ENCODE measurements at regions not wholly inside any gene's neighbourhood (a gene's known extent, or its start where the extent isn't known, plus 50 kb on each side); places are given as distances from the start of the nearest gene placed in this dataset.

DNA sequence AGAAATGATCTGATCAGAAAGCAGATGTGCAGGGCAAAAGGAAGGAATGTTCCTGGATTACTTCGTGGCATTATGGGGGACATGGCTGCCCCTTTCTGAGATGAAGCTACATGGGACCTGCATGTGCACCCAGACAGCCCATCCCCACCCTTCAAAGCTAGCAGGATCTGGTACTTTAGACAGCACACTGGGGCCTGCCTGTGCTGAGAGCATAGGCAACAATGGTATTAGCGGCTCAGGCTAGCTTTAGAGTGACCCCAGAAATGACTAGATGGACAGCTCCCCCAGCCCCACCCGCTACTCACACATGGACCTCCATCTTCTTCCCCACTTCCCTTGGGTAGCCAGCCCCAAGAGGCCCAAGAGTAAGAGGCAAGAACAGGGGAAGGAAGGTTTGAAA, 61.5 kb upstream of the NFE2L2 start:
- TF ChIP-seq ZNF558 (tag by site-specific recombination; IDR thresholded peaks at IDR 0.05) (no peak), ZNF785 (tag by site-specific recombination; IDR thresholded peaks at IDR 0.05) (no peak), TCF7L2 (IDR thresholded peaks at IDR 0.05; ENCODE audit: borderline replicate concordance, low read depth, low read length) (no peak), ZNF24 (tag by site-specific recombination; IDR thresholded peaks at IDR 0.05) (no peak), ZNF629 (tag by site-specific recombination; IDR thresholded peaks at IDR 0.05) (no peak), ZNF561 (tag by site-specific recombination; IDR thresholded peaks at IDR 0.05; ENCODE audit: borderline replicate concordance) (no peak), SCRT1 (tag by site-specific recombination; IDR thresholded peaks at IDR 0.05; ENCODE audit: borderline replicate concordance) (no peak), ZNF624 (tag by site-specific recombination; IDR thresholded peaks at IDR 0.05) (no peak)
- TF ChIP-seq, protein P1, sequence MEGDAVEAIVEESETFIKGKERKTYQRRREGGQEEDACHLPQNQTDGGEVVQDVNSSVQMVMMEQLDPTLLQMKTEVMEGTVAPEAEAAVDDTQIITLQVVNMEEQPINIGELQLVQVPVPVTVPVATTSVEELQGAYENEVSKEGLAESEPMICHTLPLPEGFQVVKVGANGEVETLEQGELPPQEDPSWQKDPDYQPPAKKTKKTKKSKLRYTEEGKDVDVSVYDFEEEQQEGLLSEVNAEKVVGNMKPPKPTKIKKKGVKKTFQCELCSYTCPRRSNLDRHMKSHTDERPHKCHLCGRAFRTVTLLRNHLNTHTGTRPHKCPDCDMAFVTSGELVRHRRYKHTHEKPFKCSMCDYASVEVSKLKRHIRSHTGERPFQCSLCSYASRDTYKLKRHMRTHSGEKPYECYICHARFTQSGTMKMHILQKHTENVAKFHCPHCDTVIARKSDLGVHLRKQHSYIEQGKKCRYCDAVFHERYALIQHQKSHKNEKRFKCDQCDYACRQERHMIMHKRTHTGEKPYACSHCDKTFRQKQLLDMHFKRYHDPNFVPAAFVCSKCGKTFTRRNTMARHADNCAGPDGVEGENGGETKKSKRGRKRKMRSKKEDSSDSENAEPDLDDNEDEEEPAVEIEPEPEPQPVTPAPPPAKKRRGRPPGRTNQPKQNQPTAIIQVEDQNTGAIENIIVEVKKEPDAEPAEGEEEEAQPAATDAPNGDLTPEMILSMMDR (tag by site-specific recombination; IDR thresholded peaks at IDR 0.05) = no peak
- TF ChIP-seq, protein P2, sequence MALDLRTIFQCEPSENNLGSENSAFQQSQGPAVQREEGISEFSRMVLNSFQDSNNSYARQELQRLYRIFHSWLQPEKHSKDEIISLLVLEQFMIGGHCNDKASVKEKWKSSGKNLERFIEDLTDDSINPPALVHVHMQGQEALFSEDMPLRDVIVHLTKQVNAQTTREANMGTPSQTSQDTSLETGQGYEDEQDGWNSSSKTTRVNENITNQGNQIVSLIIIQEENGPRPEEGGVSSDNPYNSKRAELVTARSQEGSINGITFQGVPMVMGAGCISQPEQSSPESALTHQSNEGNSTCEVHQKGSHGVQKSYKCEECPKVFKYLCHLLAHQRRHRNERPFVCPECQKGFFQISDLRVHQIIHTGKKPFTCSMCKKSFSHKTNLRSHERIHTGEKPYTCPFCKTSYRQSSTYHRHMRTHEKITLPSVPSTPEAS (tag by site-specific recombination; IDR thresholded peaks at IDR 0.05) = no peak
- TF ChIP-seq, protein P3, sequence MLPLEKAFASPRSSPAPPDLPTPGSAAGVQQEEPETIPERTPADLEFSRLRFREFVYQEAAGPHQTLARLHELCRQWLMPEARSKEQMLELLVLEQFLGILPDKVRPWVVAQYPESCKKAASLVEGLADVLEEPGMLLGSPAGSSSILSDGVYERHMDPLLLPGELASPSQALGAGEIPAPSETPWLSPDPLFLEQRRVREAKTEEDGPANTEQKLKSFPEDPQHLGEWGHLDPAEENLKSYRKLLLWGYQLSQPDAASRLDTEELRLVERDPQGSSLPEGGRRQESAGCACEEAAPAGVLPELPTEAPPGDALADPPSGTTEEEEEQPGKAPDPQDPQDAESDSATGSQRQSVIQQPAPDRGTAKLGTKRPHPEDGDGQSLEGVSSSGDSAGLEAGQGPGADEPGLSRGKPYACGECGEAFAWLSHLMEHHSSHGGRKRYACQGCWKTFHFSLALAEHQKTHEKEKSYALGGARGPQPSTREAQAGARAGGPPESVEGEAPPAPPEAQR (tag by site-specific recombination; IDR thresholded peaks at IDR 0.05) = no peak
- TF ChIP-seq, protein P4, sequence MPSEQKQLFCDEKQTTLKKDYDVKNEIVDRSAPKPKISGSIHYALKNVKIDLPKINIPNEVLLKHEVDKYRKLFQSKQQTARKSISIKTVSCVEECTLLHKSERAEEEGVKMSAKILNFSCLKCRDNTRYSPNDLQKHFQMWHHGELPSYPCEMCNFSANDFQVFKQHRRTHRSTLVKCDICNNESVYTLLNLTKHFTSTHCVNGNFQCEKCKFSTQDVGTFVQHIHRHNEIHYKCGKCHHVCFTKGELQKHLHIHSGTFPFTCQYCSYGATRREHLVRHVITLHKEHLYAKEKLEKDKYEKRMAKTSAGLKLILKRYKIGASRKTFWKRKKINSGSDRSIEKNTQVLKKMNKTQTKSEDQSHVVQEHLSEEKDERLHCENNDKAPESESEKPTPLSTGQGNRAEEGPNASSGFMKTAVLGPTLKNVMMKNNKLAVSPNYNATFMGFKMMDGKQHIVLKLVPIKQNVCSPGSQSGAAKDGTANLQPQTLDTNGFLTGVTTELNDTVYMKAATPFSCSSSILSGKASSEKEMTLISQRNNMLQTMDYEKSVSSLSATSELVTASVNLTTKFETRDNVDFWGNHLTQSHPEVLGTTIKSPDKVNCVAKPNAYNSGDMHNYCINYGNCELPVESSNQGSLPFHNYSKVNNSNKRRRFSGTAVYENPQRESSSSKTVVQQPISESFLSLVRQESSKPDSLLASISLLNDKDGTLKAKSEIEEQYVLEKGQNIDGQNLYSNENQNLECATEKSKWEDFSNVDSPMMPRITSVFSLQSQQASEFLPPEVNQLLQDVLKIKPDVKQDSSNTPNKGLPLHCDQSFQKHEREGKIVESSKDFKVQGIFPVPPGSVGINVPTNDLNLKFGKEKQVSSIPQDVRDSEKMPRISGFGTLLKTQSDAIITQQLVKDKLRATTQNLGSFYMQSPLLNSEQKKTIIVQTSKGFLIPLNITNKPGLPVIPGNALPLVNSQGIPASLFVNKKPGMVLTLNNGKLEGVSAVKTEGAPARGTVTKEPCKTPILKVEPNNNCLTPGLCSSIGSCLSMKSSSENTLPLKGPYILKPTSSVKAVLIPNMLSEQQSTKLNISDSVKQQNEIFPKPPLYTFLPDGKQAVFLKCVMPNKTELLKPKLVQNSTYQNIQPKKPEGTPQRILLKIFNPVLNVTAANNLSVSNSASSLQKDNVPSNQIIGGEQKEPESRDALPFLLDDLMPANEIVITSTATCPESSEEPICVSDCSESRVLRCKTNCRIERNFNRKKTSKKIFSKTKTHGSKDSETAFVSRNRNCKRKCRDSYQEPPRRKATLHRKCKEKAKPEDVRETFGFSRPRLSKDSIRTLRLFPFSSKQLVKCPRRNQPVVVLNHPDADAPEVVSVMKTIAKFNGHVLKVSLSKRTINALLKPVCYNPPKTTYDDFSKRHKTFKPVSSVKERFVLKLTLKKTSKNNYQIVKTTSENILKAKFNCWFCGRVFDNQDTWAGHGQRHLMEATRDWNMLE (tag by site-specific recombination; conservative IDR thresholded peaks at IDR 0.05; ENCODE audit: low read depth) = no peak
- TF ChIP-seq, protein P5, sequence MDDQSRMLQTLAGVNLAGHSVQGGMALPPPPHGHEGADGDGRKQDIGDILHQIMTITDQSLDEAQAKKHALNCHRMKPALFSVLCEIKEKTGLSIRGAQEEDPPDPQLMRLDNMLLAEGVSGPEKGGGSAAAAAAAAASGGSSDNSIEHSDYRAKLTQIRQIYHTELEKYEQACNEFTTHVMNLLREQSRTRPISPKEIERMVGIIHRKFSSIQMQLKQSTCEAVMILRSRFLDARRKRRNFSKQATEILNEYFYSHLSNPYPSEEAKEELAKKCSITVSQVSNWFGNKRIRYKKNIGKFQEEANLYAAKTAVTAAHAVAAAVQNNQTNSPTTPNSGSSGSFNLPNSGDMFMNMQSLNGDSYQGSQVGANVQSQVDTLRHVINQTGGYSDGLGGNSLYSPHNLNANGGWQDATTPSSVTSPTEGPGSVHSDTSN (CRISPR knock-in tag; IDR thresholded peaks at IDR 0.05) = no peak
